ENCODE measurements at regions not wholly inside any gene's neighbourhood (a gene's known extent, or its start where the extent isn't known, plus 50 kb on each side); places are given as distances from the start of the nearest gene placed in this dataset.

GRCh38 chr15:92705764-92706163, 50.2 kb upstream of the FAM174B start:
- Histone ChIP-seq H3K9ac (no peak overlapping the region), H3K4me3 (ENCODE audit: low read depth, low read length) (no peak overlapping the region), H3K79me2 (no peaks in the 10 kb centered on the region), H3K27me3 (ENCODE audit: control insufficient read depth, insufficient read depth, low read length) (no peaks in the 10 kb centered on the region), H3K9me3 (ENCODE audit: control insufficient read depth, low read length) (no peaks in the 10 kb centered on the region), H3K27ac (no peak overlapping the region), H3K4me2 (ENCODE audit: low read length) (no peak overlapping the region), H2AFZ (no peak overlapping the region), H3K4me1 (no peaks in the 10 kb centered on the region), H3K36me3 (ENCODE audit: control insufficient read depth, insufficient read depth, low read length) (no peaks in the 10 kb centered on the region)
- TF ChIP-seq CTCF (IDR thresholded peaks at IDR 0.05), result no peak

DNA sequence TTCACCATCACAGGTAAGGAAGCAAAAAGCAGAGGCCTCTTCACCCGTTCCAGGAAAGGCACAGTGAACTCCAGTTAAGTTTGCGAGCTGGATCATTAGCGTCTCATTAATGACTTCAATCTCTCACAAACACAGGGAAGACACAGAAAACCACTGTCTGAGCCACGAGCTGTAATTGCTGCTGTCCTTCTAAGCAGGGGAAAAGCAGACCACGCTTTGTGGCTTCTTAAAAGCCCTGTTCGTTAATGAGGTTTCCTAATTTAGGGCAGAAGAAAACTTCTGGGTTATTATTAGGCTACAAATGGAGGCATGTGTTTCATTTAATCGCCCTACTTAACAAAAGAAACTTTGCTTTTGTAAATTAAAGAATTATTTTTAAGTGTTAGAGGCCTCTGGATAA, 50.6 kb upstream of the FAM174B start:
- H3K4me1 ChIP-seq, result no peaks in the 10 kb centered on the region
- H3K9ac ChIP-seq, result no peak overlapping the region
- H3K27me3 ChIP-seq (ENCODE audit: control insufficient read depth, insufficient read depth, low read length), result no peaks in the 10 kb centered on the region
- no peaks in the 10 kb centered on the region for H3K9me3 ChIP-seq (ENCODE audit: control insufficient read depth, low read length)
- TF ChIP-seq CTCF (IDR thresholded peaks at IDR 0.05), result no peak
- H3K4me3 ChIP-seq (ENCODE audit: low read depth, low read length), result no peak overlapping the region
- H3K79me2 ChIP-seq, result no peaks in the 10 kb centered on the region
- H3K27ac ChIP-seq, result no peak overlapping the region
- no peak overlapping the region for H2AFZ ChIP-seq
- no peak overlapping the region for H3K4me2 ChIP-seq (ENCODE audit: low read length)
- no peaks in the 10 kb centered on the region for H3K36me3 ChIP-seq (ENCODE audit: control insufficient read depth, insufficient read depth, low read length)

DNA sequence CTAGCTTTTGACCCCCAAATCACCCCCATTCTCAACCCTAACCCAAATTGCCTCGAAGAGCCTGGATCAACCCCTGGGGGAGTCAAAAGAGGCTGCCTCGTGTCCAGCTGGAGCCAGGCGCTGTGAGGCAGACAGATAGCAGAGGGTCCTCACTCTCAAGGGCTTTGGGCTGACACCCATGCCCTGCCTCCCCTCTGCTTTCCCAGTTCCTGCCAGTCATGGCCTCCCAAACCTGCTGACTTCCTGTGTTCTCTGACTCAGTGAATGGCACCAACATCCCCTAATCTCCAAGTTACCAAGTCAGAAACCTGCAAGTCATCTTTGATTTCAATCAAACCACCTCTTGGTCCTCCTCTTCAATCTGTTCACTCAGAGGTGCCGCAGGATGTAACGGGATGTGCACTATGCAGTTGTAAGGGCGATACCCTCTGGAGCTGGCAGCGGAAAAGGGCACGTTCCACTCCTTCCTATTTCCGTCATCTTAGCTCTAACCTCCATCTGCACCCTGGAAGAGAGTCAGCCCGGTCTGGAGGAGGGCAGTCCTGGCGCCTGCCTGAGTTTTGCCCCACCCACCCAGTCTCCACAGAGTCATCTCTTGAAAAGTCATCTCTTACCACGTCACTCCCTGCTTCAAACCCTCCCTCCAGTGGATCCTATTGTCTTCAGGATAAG, 52.4 kb upstream of the FAM174B start:
- Histone ChIP-seq H2AFZ (no peak overlapping the region), H3K36me3 (ENCODE audit: control insufficient read depth, insufficient read depth, low read length) (no peaks in the 10 kb centered on the region), H3K9ac (no peak overlapping the region), H3K27ac (no peak overlapping the region), H3K4me1 (no peaks in the 10 kb centered on the region), H3K4me2 (ENCODE audit: low read length) (no peak overlapping the region), H3K9me3 (ENCODE audit: control insufficient read depth, low read length) (no peaks in the 10 kb centered on the region), H3K79me2 (no peaks in the 10 kb centered on the region), H3K27me3 (ENCODE audit: control insufficient read depth, insufficient read depth, low read length) (no peaks in the 10 kb centered on the region), H3K4me3 (ENCODE audit: low read depth, low read length) (no peak overlapping the region)
- no peak for TF ChIP-seq CTCF (IDR thresholded peaks at IDR 0.05)

DNA sequence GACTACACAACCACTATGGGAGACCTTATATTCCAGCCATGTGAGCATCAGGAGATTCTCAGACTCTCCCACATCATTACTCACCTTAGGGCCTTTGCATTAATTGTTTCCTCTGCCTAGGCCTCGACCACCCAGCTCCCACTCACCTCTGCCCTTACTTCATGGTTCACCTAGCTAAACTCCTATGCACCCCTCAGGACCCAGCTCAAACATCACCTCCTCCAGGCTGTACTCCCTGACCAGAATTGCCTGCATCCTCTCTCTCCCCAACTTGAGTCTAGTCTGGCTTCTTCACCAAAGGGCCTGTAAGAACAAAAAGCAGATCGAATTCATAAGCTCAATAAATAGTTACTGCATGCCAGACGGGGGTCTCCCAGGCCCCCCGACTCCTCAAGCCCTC, 53.1 kb upstream of the FAM174B start:
- no peaks in the 10 kb centered on the region for H3K27me3 ChIP-seq (ENCODE audit: control insufficient read depth, insufficient read depth, low read length)
- H3K27ac ChIP-seq, result no peak overlapping the region
- no peaks in the 10 kb centered on the region for H3K4me1 ChIP-seq
- H3K36me3 ChIP-seq (ENCODE audit: control insufficient read depth, insufficient read depth, low read length), result no peaks in the 10 kb centered on the region
- H3K79me2 ChIP-seq, result no peaks in the 10 kb centered on the region
- no peak overlapping the region for H3K9ac ChIP-seq
- no peak overlapping the region for H3K4me3 ChIP-seq (ENCODE audit: low read depth, low read length)
- no peaks in the 10 kb centered on the region for H3K9me3 ChIP-seq (ENCODE audit: control insufficient read depth, low read length)
- H3K4me2 ChIP-seq (ENCODE audit: low read length), result no peak overlapping the region
- TF ChIP-seq CTCF (IDR thresholded peaks at IDR 0.05), result no peak
- H2AFZ ChIP-seq, result no peak overlapping the region

DNA sequence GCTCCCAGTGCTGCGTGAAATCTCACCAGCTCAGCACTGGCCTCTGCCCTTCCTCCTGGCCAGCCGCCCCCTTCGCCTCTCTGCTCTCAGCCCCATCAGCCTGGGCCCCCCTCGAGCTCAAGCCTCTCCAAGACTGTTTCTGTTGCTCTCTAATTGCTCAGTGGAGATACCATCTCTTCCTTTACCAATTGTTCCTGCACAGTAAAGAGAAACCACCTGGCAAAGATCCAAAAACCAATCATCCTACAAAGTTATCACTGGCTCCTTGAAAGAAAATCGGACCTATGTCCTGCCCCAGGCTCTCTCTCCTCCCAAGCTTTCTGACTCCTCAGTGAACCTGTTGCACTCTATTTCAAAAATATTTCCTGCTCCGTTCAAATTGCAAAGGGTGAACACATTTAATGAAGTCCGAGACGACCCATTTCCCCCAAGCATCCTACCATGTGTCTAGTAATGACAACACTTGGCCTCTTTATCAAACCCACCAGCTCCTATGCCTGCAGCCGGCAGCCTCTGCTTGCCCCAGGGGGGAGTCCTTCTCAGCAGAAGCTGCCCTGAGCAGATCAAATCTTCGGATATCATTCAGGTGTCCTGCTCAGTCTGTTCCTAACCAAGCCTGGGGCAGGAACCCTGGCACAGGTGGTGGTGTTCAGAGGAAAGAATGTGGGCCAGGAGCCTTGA, 53.7 kb upstream of the FAM174B start:
- no peak for TF ChIP-seq CTCF (IDR thresholded peaks at IDR 0.05)
- Histone ChIP-seq H2AFZ (no peak overlapping the region), H3K27me3 (ENCODE audit: control insufficient read depth, insufficient read depth, low read length) (no peaks in the 10 kb centered on the region), H3K4me1 (no peaks in the 10 kb centered on the region), H3K27ac (no peak overlapping the region), H3K36me3 (ENCODE audit: control insufficient read depth, insufficient read depth, low read length) (no peaks in the 10 kb centered on the region), H3K9me3 (ENCODE audit: control insufficient read depth, low read length) (no peaks in the 10 kb centered on the region), H3K9ac (no peak overlapping the region), H3K4me2 (ENCODE audit: low read length) (no peak overlapping the region), H3K79me2 (no peaks in the 10 kb centered on the region), H3K4me3 (ENCODE audit: low read depth, low read length) (no peak overlapping the region)

All from parathyroid adenoma (tissue), 2 donors.